GM21528 (cell line): ENCODE measurements at regions not wholly inside any gene's neighbourhood (a gene's known extent, or its start where the extent isn't known, plus 50 kb on each side); places are given as distances from the start of the nearest gene placed in this dataset.

Source experiments
- ATAC-seq: cut with Tn5 transposase; IDR thresholded peaks from one replicate; pipeline ENCODE4 v1.9.1; 2021; ENCODE audit warnings: mild to moderate bottlenecking, moderate library complexity; ENCODE audit not compliant: unreplicated experiment, low FRiP score

DNA sequence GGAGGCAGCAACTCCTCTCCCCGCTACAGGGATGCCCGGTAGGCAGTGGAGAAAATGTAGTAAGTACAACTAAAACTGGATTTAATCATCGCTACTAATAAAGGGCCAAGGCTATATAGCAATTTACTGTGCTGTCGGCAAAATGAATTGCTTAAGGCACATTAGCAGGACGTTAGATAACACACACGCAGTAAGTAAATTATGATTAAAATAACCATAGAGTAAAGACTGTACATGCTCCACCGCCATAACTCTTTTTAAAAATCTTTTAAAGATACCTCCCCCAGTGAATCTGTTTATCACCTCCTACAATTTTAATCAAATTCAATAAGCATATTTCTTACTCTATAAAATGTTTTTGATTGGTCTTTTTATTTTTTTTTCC lies 371.4 kb upstream of the MGMT start:
- ATAC-seq = no peak

DNA sequence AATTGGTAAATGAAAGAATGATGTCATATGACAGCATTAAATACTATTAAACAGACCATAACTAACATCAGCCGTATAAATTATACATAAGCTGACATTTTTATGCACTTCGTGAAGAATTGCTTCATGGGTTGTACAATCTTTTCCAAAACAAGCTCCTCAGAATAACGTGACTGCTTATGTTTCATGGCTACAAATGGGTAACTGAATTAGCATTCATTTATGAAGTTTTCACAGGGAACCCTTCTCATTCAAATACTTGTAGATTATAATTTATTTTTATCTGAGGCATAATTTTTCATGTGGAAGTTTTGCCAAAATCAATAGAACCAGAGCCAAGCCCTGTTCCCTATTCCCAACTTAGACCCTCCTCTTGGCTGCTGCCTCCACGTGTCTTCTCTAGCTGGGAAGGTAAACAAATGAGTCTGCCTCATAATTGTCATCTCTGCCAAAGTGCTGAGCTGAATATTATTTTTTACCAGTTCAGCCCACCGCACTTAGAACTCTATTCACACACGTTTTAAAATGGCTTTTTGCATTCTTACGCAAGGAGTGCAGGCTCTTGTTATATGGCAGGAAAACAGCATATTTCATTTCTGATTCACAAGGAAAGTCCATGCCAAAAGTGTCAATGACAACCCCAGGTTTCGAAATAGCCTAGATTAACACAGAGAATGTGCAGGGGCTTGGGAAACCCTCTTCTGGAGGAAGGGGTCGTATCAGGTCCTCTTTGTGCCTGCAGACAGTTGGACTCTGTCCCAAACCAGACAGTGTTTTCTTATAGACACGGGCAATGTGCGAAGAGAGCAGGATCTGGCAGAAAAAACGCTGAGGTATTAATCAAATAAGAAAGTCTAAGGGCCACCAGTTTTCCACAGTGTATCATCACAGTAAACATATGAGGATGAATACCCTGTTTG lies 370.7 kb upstream of the MGMT start:
- ATAC-seq = no peak

DNA sequence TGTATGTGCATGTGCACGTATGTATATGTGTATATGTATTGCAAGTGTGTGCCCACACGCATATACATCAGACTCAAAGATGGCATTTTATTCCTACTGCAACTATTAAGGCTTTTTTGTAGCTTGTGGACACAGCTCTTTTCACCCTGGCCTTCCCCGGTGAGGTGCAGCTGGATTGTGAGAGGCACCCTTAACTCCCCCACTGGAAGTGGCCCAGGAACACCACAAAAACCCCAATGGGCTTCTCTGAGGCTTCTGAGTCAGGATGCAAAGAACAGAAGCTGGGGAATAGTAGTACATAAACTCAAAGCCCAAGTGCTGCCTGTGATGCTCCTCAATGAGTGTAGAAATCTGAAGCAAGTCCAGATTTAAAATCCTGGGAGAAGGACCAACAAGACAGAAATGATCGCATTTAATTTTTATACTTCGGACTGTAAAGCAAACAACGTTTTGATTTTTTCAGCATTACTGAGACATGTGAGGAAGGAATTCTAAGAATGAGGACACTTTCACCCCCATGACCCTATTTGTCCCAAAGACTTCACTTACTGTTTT lies 369.2 kb upstream of the MGMT start:
- ATAC-seq = no peak

DNA sequence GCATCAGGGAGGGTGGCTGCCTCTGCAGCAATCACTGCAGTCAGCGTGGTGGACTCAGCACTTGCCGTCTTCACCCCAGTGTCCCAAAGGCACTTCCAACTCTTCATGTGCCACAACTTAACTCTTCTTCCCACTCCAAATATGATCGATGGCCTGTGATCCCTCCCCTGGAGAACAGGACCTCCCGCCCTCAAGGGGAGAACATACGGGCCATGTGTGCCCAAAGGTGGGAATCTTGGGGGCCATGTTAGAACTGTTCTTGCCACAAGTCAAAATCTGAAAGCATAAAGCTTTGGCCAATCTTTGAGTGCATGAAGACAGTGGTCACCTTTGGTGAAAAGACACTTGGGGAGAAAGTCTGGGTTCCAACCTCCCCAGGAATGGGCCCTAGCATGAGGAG lies 368.5 kb upstream of the MGMT start:
- no peak for ATAC-seq

DNA sequence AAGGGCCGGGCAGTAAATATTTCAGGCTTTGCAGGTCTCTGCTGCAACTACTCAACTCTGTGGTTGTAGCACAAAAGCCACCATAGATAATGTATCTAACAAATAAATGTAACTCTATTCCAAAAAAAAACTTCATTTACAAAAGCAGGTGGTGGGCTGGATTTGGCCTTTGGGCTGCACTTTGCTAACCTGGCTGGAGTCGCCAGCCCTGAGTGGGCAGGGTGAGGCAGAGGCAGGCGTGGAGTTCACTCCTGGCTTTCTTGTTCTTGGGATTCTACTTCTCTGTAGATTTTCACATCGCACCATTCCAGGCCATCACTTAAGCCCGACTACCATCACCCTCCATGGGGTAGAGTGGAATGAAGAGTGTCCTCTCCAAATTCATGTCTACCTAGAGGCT lies 367.6 kb upstream of the MGMT start:
- ATAC-seq = no peak

DNA sequence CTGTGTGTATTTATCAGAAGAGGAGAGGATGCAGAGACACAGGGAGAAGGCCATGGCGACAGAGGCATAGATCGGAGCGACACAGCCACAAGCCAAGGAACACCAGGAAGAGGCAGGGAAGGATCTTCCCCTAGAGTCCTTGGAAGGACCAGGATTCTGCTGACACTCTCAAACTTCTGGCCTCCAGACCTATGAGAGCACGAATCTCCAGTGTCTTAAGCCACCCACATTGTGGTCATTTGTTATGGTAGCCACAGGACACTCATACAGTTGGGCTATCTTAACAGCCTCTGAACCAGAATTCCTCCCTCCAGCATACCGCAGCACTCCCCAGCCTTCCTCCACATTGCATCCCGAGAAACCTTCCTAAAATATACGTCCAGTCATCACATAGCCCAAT lies 367.0 kb upstream of the MGMT start:
- ATAC-seq = no peak

DNA sequence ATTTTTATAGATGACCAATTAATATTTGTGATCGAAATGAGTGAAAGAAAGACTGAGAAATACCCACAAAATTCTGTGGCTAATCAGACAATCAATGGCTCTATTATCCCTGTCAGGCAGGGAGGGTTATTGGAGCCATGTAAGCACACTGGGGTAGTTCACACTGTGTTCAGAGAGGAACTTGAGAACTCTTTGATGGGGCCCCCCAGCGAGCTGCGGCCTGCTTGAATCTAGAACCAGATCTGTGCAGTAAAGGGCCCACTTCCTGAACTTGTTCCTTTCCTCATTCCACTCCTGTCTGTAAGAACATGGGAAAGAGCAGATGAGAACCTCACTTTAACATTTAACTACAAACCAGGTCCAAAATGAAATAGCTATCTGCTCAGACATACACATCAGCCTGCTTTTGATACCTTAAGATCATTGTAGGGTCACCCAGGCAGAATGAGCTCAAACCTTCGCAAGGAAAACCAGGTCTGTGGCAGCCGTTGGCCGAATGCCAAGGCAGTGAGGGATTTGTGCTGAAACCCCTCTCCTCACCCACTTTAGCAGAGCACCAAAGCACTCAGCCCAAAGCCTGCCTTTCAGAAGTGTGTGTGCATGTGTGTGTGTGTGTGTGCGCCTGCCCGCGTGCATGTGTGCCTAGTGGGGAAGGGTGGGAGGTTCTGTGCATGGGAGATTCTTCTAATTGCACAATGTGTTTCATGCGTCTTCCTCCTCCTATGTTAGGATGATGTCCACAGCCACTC lies 365.6 kb upstream of the MGMT start:
- ATAC-seq = no peak

DNA sequence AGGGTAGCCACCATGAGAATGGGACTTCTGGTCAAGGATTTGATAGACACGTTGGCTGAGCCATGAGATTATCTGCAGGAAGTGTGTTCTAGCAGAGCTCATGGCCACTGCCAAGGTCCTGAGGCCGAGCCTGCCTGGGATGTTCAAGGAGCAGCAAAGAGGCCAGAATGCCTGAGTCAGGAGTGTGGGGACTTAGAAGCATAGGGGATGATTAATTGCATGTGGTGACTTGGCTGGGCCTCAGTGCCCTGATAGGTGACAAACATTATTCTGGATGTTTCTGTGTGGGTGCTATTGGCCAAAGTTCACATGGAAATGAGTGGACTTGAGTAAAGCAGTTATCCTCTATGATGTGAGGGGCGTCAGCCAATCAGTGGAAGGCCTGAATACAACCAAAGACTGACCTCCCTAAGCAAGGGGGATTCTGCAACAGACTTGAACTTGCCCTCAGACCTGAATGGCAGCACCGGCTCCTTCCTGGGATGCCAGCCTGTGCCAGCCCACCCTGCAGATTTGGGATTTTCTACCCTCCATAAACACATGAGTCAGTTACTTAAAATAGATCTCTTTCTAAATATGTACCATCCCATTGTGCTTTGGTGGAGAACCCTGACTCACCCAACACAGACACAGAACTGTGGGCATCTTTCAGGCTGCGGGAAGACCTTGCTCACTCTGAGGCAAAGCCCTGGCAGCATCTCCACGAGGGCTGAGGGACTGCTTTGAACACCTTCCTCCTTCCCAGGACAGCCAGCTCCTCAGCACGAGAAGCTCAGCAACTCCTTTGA lies 363.9 kb upstream of the MGMT start:
- no peak for ATAC-seq

DNA sequence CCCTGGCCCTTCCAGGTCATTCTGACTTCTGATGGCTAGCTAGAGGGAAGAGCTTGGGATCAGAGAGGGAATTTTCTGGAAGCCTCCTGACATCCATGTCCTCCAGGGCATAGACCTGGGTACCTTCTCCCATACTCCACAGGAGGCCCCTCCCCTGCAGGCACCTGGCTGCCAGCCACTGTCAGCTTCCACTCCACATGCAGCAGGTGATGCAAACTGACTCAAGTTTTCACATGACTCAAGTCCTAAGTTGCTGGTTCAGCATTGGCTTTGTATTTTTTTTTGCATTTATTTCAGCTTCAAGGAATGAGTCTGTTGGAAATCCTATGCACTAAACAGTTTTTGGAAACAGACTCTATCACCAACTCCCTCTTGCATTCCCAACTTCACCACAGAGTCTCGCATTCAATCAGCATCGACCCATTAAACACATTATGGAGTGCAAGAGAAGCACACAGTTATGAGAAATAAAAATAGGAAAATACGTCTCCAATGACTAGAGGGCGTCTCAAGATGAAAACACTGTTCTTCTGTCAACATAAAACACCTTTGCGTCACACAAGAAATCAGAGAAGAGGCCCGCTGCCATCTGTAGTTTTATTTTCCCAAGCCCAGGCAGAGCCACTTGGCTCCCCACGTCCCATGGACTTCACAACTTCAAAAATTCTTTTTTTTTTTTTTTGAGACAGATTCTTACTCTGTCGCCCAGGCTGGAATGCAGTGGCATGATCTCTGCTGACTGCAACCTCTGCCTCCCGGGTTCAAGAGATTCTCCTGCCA lies 362.6 kb upstream of the MGMT start:
- no peak for ATAC-seq

DNA sequence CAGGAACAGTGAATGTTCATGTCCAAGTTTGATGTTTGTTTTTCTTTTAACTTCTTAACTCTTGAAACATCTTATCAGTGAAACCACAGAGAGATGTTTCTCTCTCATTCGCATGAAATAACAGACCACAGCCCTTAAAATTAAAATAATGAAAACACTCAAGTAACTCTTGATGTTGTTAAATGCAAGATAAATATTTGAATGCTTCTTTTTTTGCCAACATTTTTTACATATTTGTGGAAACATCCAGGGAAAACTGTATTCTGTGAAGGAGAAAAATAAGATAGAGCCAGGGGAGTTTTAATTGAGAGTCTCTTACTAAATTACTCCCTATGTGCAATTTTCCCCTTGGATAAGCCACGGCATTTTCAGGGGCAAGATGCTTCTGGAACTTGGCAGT lies 361.8 kb upstream of the MGMT start:
- no peak for ATAC-seq

DNA sequence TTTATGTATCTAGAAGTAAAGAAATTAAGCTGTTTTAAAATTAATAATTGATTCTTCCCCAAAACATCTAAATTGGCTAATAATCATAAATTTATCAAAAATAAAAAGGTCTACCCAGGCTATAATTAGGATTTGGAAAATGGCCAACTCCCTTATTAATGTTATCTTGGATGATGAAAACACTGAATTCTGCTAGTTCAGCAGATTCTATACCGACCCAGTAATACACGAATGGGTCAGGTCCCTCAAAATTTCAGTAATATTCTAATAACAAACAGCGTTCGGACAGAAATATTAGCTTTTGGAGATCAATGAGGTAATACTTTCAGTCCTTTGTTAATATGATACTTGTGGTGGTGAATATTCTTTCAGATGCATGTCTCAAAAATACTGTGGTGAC lies 360.7 kb upstream of the MGMT start:
- ATAC-seq = no peak

DNA sequence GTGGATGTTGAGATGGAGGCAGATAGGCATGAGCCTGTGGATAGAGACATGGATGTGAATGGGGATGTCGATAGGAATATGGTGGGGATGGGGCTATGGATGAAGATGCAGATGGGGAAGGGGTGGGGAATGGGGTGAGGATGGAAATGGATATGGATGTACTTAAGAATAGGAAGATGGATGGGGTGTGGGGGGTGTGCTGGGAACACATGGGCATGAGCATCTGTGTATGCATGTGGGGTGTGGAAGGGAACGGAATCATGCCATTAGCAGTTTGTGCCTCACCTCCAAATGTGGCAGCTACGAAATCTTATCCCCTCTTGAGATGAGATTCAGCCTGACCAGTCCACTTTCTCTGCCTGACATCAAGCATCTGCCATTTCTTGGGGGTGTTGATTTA lies 359.5 kb upstream of the MGMT start:
- ATAC-seq = no peak

DNA sequence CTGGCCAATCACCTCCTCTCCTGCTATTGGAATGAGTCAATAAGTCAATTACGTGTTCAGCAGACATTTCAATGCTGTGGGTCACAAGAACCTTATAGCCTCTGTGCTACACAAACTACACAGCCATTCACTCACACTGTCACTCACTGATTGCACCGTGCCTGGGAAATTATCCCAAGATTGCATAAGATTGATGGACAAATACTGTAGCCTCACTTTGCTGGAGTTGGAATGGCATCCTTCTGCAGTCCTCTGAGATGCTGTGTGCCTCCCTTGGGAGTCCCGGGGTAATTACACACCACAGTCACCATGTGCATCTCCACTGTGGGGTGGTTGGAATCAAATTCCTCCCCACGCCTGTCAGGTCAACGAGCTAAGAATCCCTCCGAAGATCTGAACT lies 358.7 kb upstream of the MGMT start:
- no peak for ATAC-seq

DNA sequence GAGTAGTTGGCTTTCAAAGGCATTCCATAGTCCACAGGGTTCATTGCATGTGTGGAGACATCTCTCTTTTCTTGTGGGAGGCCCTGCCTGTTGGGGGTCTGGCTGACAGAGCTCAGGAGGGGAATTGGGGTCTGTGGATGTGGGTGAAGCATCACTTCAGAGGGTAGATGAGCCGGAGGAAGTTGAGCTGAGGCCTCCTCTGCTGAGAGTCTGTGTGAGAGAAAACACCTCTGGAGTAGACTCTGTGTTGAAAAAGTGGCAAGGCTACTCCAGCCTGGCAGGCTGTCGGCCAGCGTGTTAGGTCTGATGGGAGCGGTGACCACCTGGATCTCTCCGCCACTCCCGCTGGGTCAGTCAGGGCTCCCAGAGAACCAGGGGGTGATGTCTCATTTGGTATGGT lies 358.0 kb upstream of the MGMT start:
- ATAC-seq = no peak

DNA sequence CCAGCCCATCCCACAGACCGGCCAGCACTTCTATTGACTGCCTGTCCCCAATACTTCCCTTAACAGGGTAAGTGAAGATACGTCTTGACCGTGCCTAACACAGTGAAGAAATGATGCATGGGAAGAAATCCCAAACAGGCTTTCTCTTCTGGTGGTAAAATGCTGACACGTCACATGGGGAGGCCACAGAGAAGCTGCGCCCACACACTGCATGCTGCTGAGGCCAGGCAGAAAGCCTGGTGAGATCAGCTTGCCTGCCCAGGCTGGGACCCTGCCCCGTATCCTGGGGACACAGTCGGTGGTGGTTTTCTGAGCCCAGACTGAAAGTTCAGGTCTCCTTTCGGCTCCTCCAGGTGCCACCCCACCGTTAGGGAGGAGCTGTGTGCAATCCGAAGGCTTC lies 356.3 kb upstream of the MGMT start:
- no peak for ATAC-seq

DNA sequence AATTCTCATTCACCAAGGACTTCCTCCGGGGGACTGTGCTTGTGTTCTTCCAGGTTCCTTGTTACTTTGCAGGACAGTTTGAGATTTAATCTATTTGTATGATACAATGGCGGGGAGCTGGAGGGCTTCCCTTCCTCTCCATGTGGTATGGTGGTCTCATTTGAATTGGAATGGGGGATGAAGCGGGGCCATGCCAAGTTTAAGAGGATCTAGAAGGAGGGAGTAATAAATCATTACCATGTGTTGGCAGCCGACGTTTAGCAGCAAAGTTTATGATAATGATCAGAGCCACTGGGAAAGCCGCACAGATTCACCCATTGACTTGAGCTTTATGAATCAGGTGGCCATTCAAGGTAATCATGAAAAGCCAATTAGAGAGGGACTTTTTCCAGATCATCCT lies 355.1 kb upstream of the MGMT start:
- no peak for ATAC-seq

DNA sequence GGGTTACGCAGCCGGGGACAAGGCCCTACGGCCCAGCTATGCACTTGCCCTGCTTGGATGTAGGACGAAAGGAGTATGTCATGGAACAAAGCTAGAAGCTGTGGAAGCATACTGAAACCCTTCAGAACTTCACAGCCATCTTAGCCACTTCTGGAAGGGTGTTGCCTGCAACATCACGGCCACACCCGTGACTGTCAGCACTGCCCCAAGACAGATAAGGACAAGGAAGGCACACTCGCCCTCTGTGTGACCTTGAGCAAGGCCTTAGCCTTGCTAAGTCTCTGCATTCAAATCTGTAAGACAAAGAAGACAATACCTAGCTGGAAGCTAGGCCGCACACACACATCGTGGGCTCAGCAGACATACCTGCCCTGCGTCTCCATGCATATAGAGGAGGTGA lies 352.5 kb upstream of the MGMT start:
- ATAC-seq = no peak

DNA sequence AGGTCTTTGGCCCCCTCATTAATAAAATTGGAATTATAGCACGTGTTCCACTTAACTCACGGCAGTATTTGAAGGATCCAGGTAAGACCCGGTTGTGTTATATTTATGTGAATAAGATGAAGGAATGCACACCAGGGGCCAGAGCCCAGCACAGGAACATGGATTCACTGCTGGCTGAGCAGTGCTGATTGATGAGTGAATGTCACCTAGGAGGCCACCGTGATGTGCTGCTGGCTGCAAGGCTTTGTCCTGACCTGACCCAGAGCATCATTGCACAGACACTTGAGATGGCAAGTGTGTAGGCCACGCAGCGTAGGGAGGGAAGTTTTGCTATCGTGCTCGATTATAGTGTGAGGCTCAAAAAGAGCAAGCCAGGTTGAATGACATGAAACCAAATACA lies 350.7 kb upstream of the MGMT start:
- no peak for ATAC-seq

DNA sequence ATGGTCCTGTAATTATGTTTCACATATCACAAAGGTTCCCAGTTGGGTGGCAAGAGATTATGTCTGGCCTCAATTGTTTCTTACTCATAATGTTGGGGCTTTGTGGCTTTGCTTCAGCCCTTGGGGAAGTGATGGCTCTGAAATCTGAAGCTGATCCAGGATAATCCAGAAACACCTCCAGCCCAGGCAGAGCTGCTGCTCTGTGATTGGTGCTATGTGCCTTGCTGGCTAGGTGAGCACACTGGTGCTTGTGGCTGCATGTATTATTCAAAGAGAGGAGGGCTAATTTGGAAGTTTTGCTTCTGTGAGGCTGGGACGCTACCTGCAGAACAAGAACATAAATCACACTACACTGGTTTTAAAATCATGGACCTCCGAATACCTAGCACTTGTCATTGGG lies 346.6 kb upstream of the MGMT start:
- no peak for ATAC-seq

DNA sequence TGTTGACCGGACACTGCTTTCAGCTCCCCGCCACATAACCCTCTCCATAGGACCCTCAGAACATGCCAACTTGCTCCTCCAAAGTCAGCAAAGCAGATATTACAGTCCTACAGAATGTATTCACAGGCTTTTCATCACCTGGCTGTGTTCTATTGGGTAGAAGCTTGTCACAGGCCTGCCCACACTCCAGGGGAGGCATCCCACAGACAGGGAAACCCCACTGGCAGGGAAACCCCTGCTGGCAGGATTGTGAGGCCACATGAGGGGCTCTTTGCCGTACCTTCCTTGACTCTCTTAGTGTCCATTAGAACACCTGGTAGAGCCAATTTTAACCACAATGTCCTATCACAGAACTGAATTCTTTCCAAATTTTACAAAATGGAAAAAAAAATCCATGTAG lies 344.2 kb upstream of the MGMT start:
- ATAC-seq = no peak
